ENCODE measurements at regions not wholly inside any gene's neighbourhood (a gene's known extent, or its start where the extent isn't known, plus 50 kb on each side); places are given as distances from the start of the nearest gene placed in this dataset.

DNA sequence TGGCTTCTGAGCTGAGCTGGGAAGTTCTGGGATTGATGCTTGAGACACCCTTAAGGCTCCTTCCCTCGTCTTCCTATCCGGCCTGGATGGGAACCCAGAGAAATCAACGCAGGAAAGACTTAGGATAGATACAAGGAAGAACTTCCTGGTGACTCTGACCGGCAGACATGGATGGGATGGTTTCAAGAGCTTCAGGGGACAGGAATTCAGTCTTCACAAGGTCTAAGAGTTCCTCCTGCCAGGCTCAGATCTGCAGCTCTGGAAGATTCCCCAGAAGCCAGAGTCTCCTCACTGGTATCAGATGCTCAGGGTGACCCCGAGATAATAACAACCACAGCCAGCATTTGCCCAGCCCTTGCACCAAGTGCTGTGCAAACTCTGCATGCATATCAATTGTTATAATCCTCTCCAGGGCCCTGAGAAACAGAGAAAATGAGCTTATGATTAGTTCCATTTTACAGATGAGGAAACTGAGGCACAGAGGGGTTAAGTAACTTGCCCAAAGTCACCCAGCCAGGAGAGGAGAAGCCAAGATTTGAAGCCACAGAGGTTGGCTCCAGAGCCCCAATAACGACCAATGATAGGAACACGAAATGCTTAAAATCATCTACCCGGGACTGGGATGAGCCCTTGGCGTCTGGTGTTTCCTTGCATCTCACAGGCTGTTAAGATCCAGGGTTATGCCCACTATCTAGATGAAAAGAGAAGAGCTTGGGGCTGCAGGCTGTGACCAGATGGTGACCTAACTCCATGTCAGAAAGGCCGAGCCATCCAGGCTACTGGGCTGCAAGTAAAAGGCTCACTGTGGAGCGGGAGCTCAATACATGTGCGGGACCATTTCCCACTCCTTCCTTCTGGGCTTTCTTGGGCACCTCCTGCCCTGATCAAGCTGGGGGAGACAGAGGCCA is 119.8 kb downstream of the C9orf50 start:
- 87 to 88% methylated on average over 12 of the region's 12 CpGs for WGBS, 2 donors
- intact Hi-C loops (cut with DNase I; ENCODE audit: low total_unique reads) = no loop called here

DNA sequence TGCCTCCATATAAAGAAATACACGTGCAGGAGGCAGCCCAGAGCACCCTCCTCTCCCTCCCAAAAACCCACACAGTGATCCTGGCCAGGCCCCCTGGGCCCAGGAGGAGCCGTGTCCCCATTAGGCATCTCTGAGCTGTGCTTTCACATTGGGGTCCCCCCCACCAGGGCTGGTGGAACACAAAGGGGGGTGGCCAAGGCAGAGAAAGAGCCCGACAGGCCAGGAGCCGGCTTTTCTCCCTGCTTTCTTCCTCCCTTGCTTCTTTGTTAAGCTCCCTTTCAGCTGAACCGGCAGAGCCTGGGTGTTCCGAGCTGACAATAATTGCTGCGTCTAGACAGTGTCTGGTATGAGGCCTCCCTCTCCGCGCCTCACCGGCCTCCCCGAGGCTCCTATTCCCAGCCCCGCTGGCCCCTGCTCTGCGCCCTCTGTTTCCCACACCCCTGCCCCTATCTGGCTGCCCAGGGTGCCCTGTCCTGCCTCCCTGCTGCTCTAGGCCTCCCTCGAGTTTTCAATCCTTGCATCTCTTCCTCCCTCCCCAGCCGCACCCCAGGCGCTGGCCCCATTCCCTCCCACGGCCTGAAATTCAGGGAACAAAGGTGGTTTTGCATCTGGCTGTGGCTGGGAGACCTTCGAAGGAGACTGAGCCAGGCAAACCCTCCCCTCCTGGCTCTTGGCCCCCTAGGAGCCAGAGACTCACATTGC is 120.6 kb downstream of the C9orf50 start:
- no peak overlapping the region for H3K4me3 ChIP-seq (ENCODE audit: low read depth, poor library complexity, severe bottlenecking)
- TF ChIP-seq POLR2A (IDR thresholded peaks at IDR 0.05) = no peak
- TF ChIP-seq, protein P1, sequence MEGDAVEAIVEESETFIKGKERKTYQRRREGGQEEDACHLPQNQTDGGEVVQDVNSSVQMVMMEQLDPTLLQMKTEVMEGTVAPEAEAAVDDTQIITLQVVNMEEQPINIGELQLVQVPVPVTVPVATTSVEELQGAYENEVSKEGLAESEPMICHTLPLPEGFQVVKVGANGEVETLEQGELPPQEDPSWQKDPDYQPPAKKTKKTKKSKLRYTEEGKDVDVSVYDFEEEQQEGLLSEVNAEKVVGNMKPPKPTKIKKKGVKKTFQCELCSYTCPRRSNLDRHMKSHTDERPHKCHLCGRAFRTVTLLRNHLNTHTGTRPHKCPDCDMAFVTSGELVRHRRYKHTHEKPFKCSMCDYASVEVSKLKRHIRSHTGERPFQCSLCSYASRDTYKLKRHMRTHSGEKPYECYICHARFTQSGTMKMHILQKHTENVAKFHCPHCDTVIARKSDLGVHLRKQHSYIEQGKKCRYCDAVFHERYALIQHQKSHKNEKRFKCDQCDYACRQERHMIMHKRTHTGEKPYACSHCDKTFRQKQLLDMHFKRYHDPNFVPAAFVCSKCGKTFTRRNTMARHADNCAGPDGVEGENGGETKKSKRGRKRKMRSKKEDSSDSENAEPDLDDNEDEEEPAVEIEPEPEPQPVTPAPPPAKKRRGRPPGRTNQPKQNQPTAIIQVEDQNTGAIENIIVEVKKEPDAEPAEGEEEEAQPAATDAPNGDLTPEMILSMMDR (IDR thresholded peaks at IDR 0.05) = no peak
- DNase-seq (ENCODE audit: low spot score in 2 of 2) = no peak
- intact Hi-C loops (cut with DNase I; ENCODE audit: low total_unique reads) = no loop called here
- 43 to 45% methylated on average over 18 of the region's 18 CpGs for WGBS, 2 donors

More for the DNA sequence above, 119.8 kb downstream of the C9orf50 start:
- TF ChIP-seq POLR2A (IDR thresholded peaks at IDR 0.05) = no peak
- TF ChIP-seq, protein P1 (IDR thresholded peaks at IDR 0.05) = no peak
- H3K4me3 ChIP-seq (ENCODE audit: low read depth, poor library complexity, severe bottlenecking) = no peak overlapping the region
- DNase-seq (ENCODE audit: low spot score in 2 of 2) = no peak

DNA sequence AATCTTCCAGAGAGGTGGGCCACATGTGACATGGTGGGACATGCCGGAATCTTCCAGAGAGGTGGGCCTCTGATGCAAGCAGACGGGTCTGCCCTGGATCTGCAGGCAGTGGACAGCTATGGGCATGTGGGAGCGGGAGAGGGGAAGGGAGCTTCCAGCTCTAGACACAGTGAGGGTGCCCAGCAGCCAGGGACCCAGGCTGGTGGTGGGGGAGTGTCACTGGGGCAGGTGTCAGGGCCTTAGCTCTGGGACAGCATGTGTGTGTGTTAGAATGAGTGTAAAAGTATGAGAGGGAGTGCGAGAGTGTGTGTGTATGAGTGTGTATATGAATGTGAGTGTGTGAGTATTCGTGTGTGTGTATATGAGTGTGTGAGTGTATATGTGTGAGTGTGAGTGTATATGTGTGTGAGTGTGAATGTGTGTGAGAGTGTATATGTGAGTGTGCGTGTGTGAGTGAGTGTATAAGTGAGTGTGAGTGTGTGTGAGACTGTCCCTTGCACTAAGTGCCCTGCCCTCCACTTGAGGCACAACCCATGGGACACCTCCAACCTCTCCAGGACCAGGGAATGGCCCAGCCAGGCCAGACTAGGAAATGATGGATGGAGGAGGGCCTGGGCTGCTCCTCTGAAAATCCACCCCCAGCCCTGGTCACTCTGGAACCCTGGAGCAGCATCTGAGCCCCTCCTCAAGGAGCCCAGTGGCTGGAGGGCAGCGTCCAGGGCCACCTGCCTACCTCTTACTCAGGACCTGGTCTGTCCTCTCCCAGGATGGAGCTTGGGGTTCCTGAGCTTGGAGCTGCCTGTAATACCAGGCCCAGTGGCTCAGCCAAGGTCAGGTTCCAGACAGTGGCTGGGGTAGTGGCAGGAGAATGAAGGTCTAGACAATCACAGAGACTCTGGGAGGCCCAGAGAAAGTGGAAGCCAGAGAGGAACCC is 122.2 kb downstream of the C9orf50 start:
- TF ChIP-seq POLR2A (IDR thresholded peaks at IDR 0.05) = no peak
- TF ChIP-seq, protein P1 (IDR thresholded peaks at IDR 0.05) = no peak
- intact Hi-C loops (cut with DNase I; ENCODE audit: low total_unique reads) = no loop called here
- no peak for DNase-seq (ENCODE audit: low spot score in 2 of 2)
- H3K4me3 ChIP-seq (ENCODE audit: low read depth, poor library complexity, severe bottlenecking) = no peak overlapping the region
- WGBS, 2 donors = 76 to 90% methylated on average over 6 to 7 of the region's 7 CpGs

DNA sequence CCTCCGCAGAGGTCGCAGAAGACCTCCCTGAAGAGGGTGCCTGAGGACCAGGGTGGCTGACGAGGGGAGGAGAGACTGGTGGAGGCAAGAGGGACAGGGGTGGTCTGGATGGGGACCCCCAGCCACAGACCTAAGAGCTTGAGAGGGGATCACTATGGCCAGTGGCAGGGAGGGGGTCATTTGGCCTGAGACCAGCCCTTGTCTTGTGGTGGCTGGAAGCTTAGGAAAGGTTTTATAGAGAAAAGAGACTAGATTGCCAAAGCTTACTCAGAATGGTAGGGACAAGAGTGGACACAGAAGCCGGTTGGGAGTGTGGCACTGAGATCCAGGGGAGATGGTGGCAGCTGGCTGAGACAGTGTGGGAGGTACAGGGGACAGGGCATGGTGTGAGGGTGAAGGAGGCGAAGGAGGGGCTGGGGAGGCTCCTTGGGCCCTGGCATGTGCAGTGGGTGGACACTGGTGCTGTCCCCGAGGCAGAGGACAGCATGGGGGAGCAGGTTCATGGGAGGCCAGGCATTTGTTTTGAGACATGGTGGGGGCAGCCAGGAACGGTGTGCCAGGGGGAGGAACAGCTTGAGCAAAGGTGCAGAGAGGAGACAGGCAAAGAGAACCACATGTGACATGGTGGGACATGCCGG is 123.0 kb downstream of the C9orf50 start:
- TF ChIP-seq, protein P1 (IDR thresholded peaks at IDR 0.05) = no peak
- TF ChIP-seq POLR2A (IDR thresholded peaks at IDR 0.05) = no peak
- 49 to 53% methylated on average over 8 of the region's 8 CpGs for WGBS, 2 donors
- intact Hi-C loops (cut with DNase I; ENCODE audit: low total_unique reads) = no loop called here
- no peak for DNase-seq (ENCODE audit: low spot score in 2 of 2)
- H3K4me3 ChIP-seq (ENCODE audit: low read depth, poor library complexity, severe bottlenecking) = no peak overlapping the region
